SK-N-SH (cell line): ENCODE measurements at regions not wholly inside any gene's neighbourhood (a gene's known extent, or its start where the extent isn't known, plus 50 kb on each side); places are given as distances from the start of the nearest gene placed in this dataset.

Source experiments
- CTCF ChIA-PET: fragments of 300-600, 350-600 bp; formaldehyde crosslinking; extraction: SDS; loops from one replicate; lab custom pipeline; 2021; lab: Yijun Ruan, JAX
- POLR2A ChIA-PET: fragments of 350-600 bp; sonication (Branson Sonifier 250); formaldehyde crosslinking; extraction: SDS; loops from one replicate; lab custom pipeline; 2020; ENCODE audit warnings: antibody characterized with exemption, inconsistent platforms; lab: Yijun Ruan, JAX
- DNase-seq: peaks from one replicate; pipeline ENCODE4 v3.0.0; 2012
- H2AFZ ChIP-seq: fragments of 200-600 bp; sonication (generic); 2 replicates; pipeline ENCODE4 v1.8.1; 2016; ENCODE audit warnings: antibody characterized with exemption, mild to moderate bottlenecking, low read depth
- H3F3A ChIP-seq: fragments of 200-600 bp; sonication (generic); replicated peaks from 2 replicates; pipeline ENCODE3; 2016; ENCODE audit warnings: antibody characterized with exemption, mild to moderate bottlenecking; ENCODE audit not compliant: insufficient read depth
- H3K27ac ChIP-seq, 2 experiments: fragments of 200-500 bp in 1 of 2; fragments of 200-600 bp in 1 of 2; sonication (Bioruptor generic) in 1 of 2; sonication (generic), shearing (Covaris generic) in 1 of 2; 2 replicates each; pipeline versions ENCODE4 v1.5.1 to v1.6.1; 2014 to 2016; ENCODE audit warnings: low read depth in 2 of 2, inconsistent platforms in 1 of 2, low read length in 1 of 2, mild to moderate bottlenecking in 1 of 2, mixed read lengths in 1 of 2
- H3K27me3 ChIP-seq: fragments of 200-600 bp; sonication (generic), shearing (Covaris generic); 2 replicates; pipeline ENCODE4 v1.6.1; 2016; ENCODE audit warnings: mixed run types; ENCODE audit not compliant: insufficient read depth
- H3K36me3 ChIP-seq, 2 experiments: fragments of 200-500 bp in 1 of 2; fragments of 200-600 bp in 1 of 2; sonication (Bioruptor generic) in 1 of 2; sonication (generic) in 1 of 2; replicated peaks in 1 of 2; 2 replicates each; pipeline versions ENCODE3 to v1.5.1; 2014 to 2016; ENCODE audit warnings: low read length in 1 of 2, mild to moderate bottlenecking in 1 of 2; ENCODE audit not compliant: insufficient read depth in 2 of 2, control insufficient read depth in 1 of 2
- H3K4me1 ChIP-seq, 2 experiments: fragments of 200-500 bp in 1 of 2; fragments of 200-600 bp in 1 of 2; sonication (Bioruptor generic) in 1 of 2; sonication (generic), shearing (Covaris generic) in 1 of 2; 2 replicates each; pipeline versions ENCODE4 v1.5.1 to v1.6.1; 2014 to 2016; ENCODE audit warnings: low read depth in 1 of 2, low read length in 1 of 2, mixed run types in 1 of 2; ENCODE audit not compliant: insufficient read depth in 2 of 2, control insufficient read depth in 1 of 2
- H3K4me2 ChIP-seq: fragments of 200-600 bp; sonication (generic), shearing (Covaris generic); 2 replicates; pipeline ENCODE4 v1.6.1; 2017; ENCODE audit warnings: mixed run types
- H3K4me3 ChIP-seq, 2 experiments: fragments of 200-500 bp in 1 of 2; fragments of 200-600 bp in 1 of 2; sonication (Bioruptor generic) in 1 of 2; sonication (generic), shearing (Covaris generic) in 1 of 2; 2 replicates each; pipeline versions ENCODE4 v1.5.1 to v1.8.1; 2014 to 2016; ENCODE audit warnings: low read depth in 2 of 2, inconsistent platforms in 1 of 2, low read length in 1 of 2, mild to moderate bottlenecking in 1 of 2, mixed read lengths in 1 of 2, moderate library complexity in 1 of 2
- H3K79me2 ChIP-seq: fragments of 200-600 bp; sonication (generic); 2 replicates; pipeline ENCODE4 v1.8.1; 2017; ENCODE audit warnings: mild to moderate bottlenecking; ENCODE audit not compliant: insufficient read depth
- H3K9ac ChIP-seq: fragments of 200-600 bp; sonication (generic); 2 replicates; pipeline ENCODE4 v1.6.1; 2017; ENCODE audit warnings: mixed run types
- H3K9me2 ChIP-seq: fragments of 200-600 bp; sonication (generic); 2 replicates; pipeline ENCODE4 v1.6.1; 2017; ENCODE audit warnings: mixed run types
- H3K9me3 ChIP-seq: fragments of 200-600 bp; sonication (generic); 2 replicates; pipeline ENCODE4 v1.6.1; 2017; ENCODE audit warnings: mixed run types, mild to moderate bottlenecking, moderate library complexity
- H4K20me1 ChIP-seq: fragments of 200-600 bp; sonication (generic); 2 replicates; pipeline ENCODE4 v1.6.1; 2017; ENCODE audit warnings: mild to moderate bottlenecking, mixed run types; ENCODE audit not compliant: insufficient read depth
- ELF1 ChIP-seq: IDR thresholded peaks from 2 replicates; pipeline ENCODE4 v1.4.0; 2012
- EP300 ChIP-seq, 2 experiments: IDR thresholded peaks; 2 replicates each; pipeline versions ENCODE4 v1.4.0 to v1.6.1; 2012; ENCODE audit warnings: borderline replicate concordance in 1 of 2, low read depth in 1 of 2, low read length in 1 of 2
- EZH2phosphoT487 ChIP-seq: fragments of 200-600 bp; sonication (generic); IDR thresholded peaks from 2 replicates; pipeline ENCODE4 v1.6.1; 2017; ENCODE audit warnings: low read depth, mixed run types, mild to moderate bottlenecking, antibody characterized with exemption, moderate library complexity, borderline replicate concordance
- FOSL2 ChIP-seq: IDR thresholded peaks from 2 replicates; pipeline ENCODE4 v1.4.0; 2012; ENCODE audit warnings: low read depth, mild to moderate bottlenecking, moderate library complexity, borderline replicate concordance
- FOXJ3 ChIP-seq: sonication (generic); formaldehyde crosslinking; IDR thresholded peaks from 2 replicates; pipeline ENCODE4 v1.5.1; 2020; ENCODE audit warnings: mild to moderate bottlenecking, missing genetic modification reagents
- GABPA ChIP-seq: IDR thresholded peaks from 2 replicates; pipeline ENCODE4 v1.4.0; 2012; ENCODE audit warnings: low read depth, mild to moderate bottlenecking
- JUND ChIP-seq: IDR thresholded peaks from 2 replicates; pipeline ENCODE4 v1.4.0; 2012
- MXI1 ChIP-seq: IDR thresholded peaks from 2 replicates; pipeline ENCODE4 v1.6.1; 2012; ENCODE audit warnings: mild to moderate bottlenecking, low read depth, low read length, improper control_type of control experiment
- NFIC ChIP-seq: IDR thresholded peaks from 2 replicates; pipeline ENCODE4 v1.4.0; 2012; ENCODE audit warnings: borderline replicate concordance
- POLR2AphosphoS5 ChIP-seq: IDR thresholded peaks from 2 replicates; pipeline ENCODE4 v1.6.1; 2012; ENCODE audit warnings: low read depth, low read length
- RCOR1 ChIP-seq: fragments of 150-350 bp; IDR thresholded peaks from 2 replicates; pipeline ENCODE4 v1.6.1; 2017; ENCODE audit warnings: antibody characterized with exemption, low read length
- RXRA ChIP-seq: IDR thresholded peaks from 2 replicates; pipeline ENCODE4 v1.4.0; 2012; ENCODE audit warnings: low read depth, mild to moderate bottlenecking, borderline replicate concordance
- TAF1 ChIP-seq: IDR thresholded peaks from 2 replicates; pipeline ENCODE4 v1.6.1; 2012; ENCODE audit warnings: low read depth, mild to moderate bottlenecking, low read length, moderate library complexity, borderline replicate concordance
- TCF12 ChIP-seq: IDR thresholded peaks from 2 replicates; pipeline ENCODE4 v1.4.0; 2012
- TEAD4 ChIP-seq: IDR thresholded peaks from 2 replicates; pipeline ENCODE4 v1.4.0; 2012; ENCODE audit warnings: mild to moderate bottlenecking, borderline replicate concordance; ENCODE audit not compliant: insufficient read depth
- USF1 ChIP-seq: IDR thresholded peaks from 2 replicates; pipeline ENCODE4 v1.4.0; 2012; ENCODE audit warnings: low read depth, borderline replicate concordance
- YY1 ChIP-seq: IDR thresholded peaks from 2 replicates; pipeline ENCODE4 v1.4.0; 2012; ENCODE audit warnings: low read depth, mild to moderate bottlenecking
- ZBTB33 ChIP-seq: IDR thresholded peaks from 2 replicates; pipeline ENCODE4 v1.4.0; 2012; ENCODE audit warnings: low read depth, borderline replicate concordance
- WGBS: methylation state at CpG from one replicate; pipeline ENCODE4 v1.1.6; 2017; ENCODE audit warnings: low lambda C conversion rate; 5-methylcytosine and 5-hydroxymethylcytosine counted together
- TF ChIP-seq, protein P1 (sequence below): IDR thresholded peaks from 2 replicates; pipeline ENCODE4 v1.4.0; 2012; ENCODE audit warnings: low read depth
- TF ChIP-seq, protein P2 (sequence below): fragments of 200-600 bp; sonication (generic); IDR thresholded peaks from 2 replicates; pipeline ENCODE4 v1.6.1; 2017; ENCODE audit warnings: antibody characterized with exemption, mild to moderate bottlenecking, moderate library complexity

- POLR2A ChIA-PET: no interaction called here
- CTCF ChIA-PET: interaction anchor here (1.3 kb wide), 1 partner anchor 10 kb away, joined by 3 read pairs; no protein-coding TSS in a partner anchor
- no peaks in the 10 kb centered on the region for H3K9me2 ChIP-seq
Observed at GRCh38 chr13:105282406-105283285, 1252.8 kb downstream of the EFNB2 start.

DNA sequence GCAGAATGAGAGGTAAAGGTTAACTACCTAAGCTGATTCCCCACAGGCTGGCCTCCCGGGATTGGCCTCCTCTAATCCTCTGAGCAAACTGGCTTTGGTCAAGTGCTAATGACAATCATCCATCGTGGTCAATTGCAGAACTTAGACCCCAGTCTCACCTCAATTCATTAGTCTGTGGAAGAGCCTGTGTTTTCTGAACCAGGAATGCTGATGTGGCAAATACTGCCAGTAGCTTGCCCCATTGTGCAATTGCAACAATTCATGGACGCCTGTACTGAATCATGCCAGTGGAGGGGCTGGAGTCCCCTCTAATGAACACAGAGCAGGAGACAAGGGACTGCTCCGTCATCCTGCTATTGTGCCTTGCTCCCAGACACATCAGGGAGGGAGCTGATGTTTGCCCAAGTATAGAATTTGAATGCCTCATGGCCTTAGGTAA is 1256.5 kb downstream of the EFNB2 start:
- POLR2A ChIA-PET: no interaction called here
- CTCF ChIA-PET: interaction anchor here (1.3 kb wide), 1 partner anchor 16 kb away, joined by 3 read pairs; no protein-coding TSS in a partner anchor
- WGBS: 52% methylated on average over 3 of the region's 4 CpGs
- TF ChIP-seq RXRA: no peak
- TF ChIP-seq JUND: no peak
- no peak for TF ChIP-seq FOXJ3 (CRISPR knock-in tag)
- no peak for TF ChIP-seq TEAD4
- no peak for TF ChIP-seq GABPA
- no peak for TF ChIP-seq EZH2phosphoT487
- no peak for TF ChIP-seq NFIC
- no peak for TF ChIP-seq ELF1
- TF ChIP-seq TAF1: no peak
- no peak for TF ChIP-seq ZBTB33
- no peak for TF ChIP-seq TCF12
- TF ChIP-seq RCOR1: no peak
- no peak for TF ChIP-seq YY1
- TF ChIP-seq, protein P1, sequence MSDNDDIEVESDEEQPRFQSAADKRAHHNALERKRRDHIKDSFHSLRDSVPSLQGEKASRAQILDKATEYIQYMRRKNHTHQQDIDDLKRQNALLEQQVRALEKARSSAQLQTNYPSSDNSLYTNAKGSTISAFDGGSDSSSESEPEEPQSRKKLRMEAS: no peak
- TF ChIP-seq POLR2AphosphoS5: no peak

More at GRCh38 chr13:105282406-105283285, 1252.8 kb downstream of the EFNB2 start:
- no peaks in the 10 kb centered on the region for H3K79me2 ChIP-seq
- 61% methylated on average over 14 of the region's 14 CpGs for WGBS
- peaks cover 0 to 5% of the 10 kb centered on the region in 2 experiments; a peak in 1 of 4 replicates for H3K4me1 ChIP-seq
- no peak overlapping the region for H3K4me3 ChIP-seq
- H3K4me2 ChIP-seq: no peak overlapping the region
- H3K9ac ChIP-seq: no peak overlapping the region
- H4K20me1 ChIP-seq: no peaks in the 10 kb centered on the region
- DNase-seq: no peak
- no peaks in the 10 kb centered on the region for H3K27me3 ChIP-seq
- H2AFZ ChIP-seq: no peak overlapping the region
- no peaks in the 10 kb centered on the region for H3K36me3 ChIP-seq
- no peaks in the 10 kb centered on the region for H3F3A ChIP-seq
- TF ChIP-seq EP300 (IDR thresholded peaks at IDR 0.05; ENCODE audit: borderline replicate concordance in 1 of 2, low read depth in 1 of 2, low read length in 1 of 2) (no peak), FOXJ3 (CRISPR knock-in tag) (no peak), FOSL2 (no peak), MXI1 (no peak), EZH2phosphoT487 (no peak), ELF1 (no peak), USF1 (no peak)
- TF ChIP-seq, protein P2, sequence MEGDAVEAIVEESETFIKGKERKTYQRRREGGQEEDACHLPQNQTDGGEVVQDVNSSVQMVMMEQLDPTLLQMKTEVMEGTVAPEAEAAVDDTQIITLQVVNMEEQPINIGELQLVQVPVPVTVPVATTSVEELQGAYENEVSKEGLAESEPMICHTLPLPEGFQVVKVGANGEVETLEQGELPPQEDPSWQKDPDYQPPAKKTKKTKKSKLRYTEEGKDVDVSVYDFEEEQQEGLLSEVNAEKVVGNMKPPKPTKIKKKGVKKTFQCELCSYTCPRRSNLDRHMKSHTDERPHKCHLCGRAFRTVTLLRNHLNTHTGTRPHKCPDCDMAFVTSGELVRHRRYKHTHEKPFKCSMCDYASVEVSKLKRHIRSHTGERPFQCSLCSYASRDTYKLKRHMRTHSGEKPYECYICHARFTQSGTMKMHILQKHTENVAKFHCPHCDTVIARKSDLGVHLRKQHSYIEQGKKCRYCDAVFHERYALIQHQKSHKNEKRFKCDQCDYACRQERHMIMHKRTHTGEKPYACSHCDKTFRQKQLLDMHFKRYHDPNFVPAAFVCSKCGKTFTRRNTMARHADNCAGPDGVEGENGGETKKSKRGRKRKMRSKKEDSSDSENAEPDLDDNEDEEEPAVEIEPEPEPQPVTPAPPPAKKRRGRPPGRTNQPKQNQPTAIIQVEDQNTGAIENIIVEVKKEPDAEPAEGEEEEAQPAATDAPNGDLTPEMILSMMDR: no peak
- TF ChIP-seq, protein P1: no peak
- H3K27ac ChIP-seq: no peak overlapping the region
- no peaks in the 10 kb centered on the region for H3K9me3 ChIP-seq

More for the DNA sequence above, 1256.5 kb downstream of the EFNB2 start:
- H3K4me3 ChIP-seq: no peak overlapping the region
- no peak overlapping the region for H3K9ac ChIP-seq
- H3K9me3 ChIP-seq: no peaks in the 10 kb centered on the region
- H3K36me3 ChIP-seq: no peaks in the 10 kb centered on the region
- no peak for DNase-seq
- H4K20me1 ChIP-seq: no peaks in the 10 kb centered on the region
- no peak overlapping the region for H2AFZ ChIP-seq
- no peaks in the 10 kb centered on the region for H3K79me2 ChIP-seq
- peaks cover 0 to 9% of the 10 kb centered on the region in 2 experiments; a peak in 1 of 4 replicates for H3K4me1 ChIP-seq
- H3K27me3 ChIP-seq: no peaks in the 10 kb centered on the region
- no peak overlapping the region for H3K4me2 ChIP-seq
- no peak overlapping the region for H3K27ac ChIP-seq
- no peaks in the 10 kb centered on the region for H3F3A ChIP-seq
- no peaks in the 10 kb centered on the region for H3K9me2 ChIP-seq
